ENCODE measurements at regions not wholly inside any gene's neighbourhood (a gene's known extent, or its start where the extent isn't known, plus 50 kb on each side); places are given as distances from the start of the nearest gene placed in this dataset.

DNA sequence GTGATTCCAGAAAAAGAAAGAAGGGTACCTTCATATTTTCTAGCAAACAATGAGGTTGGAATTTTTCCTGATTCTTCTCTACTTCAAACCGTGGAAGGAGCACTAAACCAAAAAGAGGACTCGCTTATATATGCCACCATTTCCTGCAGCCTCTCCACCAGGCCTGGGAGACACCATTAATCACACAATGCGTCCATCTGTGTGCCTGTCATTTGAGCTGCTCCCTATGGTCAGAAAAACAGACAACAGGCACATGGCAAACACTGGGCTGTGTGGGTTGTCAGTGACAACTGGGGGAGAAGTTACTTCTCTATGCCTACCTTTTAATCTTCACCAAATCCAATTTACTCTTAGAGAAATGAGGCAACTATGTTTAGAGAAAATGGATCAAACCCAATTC, 71.9 kb downstream of the NR2F2 start:
- H3K27me3 ChIP-seq, result no peaks in the 10 kb centered on the region
- H3K9me3 ChIP-seq, result no peaks in the 10 kb centered on the region
- no peak overlapping the region for H3K27ac ChIP-seq
- TF ChIP-seq, protein P1, sequence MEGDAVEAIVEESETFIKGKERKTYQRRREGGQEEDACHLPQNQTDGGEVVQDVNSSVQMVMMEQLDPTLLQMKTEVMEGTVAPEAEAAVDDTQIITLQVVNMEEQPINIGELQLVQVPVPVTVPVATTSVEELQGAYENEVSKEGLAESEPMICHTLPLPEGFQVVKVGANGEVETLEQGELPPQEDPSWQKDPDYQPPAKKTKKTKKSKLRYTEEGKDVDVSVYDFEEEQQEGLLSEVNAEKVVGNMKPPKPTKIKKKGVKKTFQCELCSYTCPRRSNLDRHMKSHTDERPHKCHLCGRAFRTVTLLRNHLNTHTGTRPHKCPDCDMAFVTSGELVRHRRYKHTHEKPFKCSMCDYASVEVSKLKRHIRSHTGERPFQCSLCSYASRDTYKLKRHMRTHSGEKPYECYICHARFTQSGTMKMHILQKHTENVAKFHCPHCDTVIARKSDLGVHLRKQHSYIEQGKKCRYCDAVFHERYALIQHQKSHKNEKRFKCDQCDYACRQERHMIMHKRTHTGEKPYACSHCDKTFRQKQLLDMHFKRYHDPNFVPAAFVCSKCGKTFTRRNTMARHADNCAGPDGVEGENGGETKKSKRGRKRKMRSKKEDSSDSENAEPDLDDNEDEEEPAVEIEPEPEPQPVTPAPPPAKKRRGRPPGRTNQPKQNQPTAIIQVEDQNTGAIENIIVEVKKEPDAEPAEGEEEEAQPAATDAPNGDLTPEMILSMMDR (IDR thresholded peaks at IDR 0.05), result no peak
- TF ChIP-seq EP300 (IDR thresholded peaks at IDR 0.05), result no peak
- TF ChIP-seq POLR2A (IDR thresholded peaks at IDR 0.05), result no peak
- no peak overlapping the region for H3K4me3 ChIP-seq
- H3K4me1 ChIP-seq, result no peaks in the 10 kb centered on the region
- DNase-seq (ENCODE audit: low spot score in 2 of 2), result no peak
- H3K36me3 ChIP-seq, result peaks cover 0 to 12% (median 0%) of the 10 kb centered on the region in 3 donors
- WGBS, 2 donors, result 59 to 62% methylated on average over 3 of the region's 3 CpGs

DNA sequence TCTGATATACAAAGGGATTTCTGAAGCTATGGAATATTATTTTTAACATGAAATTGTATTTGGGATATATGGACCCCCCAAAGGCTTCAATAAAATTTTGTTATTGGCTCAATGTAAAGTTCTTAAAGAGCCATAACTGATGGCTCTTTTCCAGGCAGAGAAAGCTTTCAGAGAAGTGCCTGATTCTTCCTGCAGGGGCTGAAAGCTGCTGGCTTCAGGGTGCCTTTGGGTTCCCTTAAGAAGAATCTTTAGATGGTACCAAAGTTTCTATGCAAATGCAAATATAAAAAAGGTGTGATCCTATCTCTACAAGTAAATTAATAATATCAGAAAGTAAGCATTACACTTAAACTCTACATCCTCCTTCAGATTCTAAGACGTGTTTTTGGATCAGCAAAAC, 72.6 kb downstream of the NR2F2 start:
- Histone ChIP-seq H3K27ac (no peak overlapping the region), H3K9me3 (no peaks in the 10 kb centered on the region), H3K27me3 (peaks cover 0 to 3% of the 10 kb centered on the region in 2 donors), H3K4me3 (no peak overlapping the region), H3K4me1 (peaks cover 0 to 2% (median 0%) of the 10 kb centered on the region in 4 donors), H3K36me3 (peaks cover 0 to 7% (median 0%) of the 10 kb centered on the region in 3 donors)
- TF ChIP-seq, protein P1 (IDR thresholded peaks at IDR 0.05), result no peak
- TF ChIP-seq POLR2A (IDR thresholded peaks at IDR 0.05), result no peak
- TF ChIP-seq EP300 (IDR thresholded peaks at IDR 0.05), result no peak
- no peak for DNase-seq (ENCODE audit: low spot score in 2 of 2)
- 94 to 97% methylated on average over 1 of the region's 1 CpG for WGBS, 2 donors

DNA sequence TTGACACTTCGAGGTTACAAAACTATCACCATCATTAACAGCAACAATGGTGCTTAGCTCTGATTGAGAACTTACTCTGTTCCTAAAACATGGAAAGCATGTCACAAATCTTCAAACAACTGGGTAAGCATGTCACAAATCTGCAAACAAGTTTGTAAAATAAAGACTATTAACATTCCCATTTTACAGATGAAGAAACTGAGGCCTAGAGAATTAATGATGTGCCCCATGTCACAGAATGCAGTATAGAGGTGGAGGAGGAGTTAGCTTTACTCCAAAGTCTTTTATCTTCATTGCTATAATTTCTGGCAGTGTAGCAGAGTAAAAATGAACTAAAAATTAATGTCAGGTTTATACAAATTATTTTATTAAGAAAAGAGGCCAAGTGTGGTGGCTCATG, 73.4 kb downstream of the NR2F2 start:
- peaks cover 0 to 7% (median 0%) of the 10 kb centered on the region in 3 donors for H3K36me3 ChIP-seq
- H3K9me3 ChIP-seq, result no peaks in the 10 kb centered on the region
- peaks cover 0 to 10% of the 10 kb centered on the region in 2 donors for H3K27me3 ChIP-seq
- no peak overlapping the region for H3K4me3 ChIP-seq
- WGBS, 2 donors, result 84 to 94% methylated on average over 1 of the region's 1 CpG
- DNase-seq (ENCODE audit: low spot score in 2 of 2), result no peak
- peaks cover 0 to 10% (median 2%) of the 10 kb centered on the region in 4 donors for H3K4me1 ChIP-seq
- TF ChIP-seq POLR2A (IDR thresholded peaks at IDR 0.05) (no peak), EP300 (IDR thresholded peaks at IDR 0.05) (no peak)
- TF ChIP-seq, protein P1 (IDR thresholded peaks at IDR 0.05), result no peak
- H3K27ac ChIP-seq, result no peak overlapping the region

DNA sequence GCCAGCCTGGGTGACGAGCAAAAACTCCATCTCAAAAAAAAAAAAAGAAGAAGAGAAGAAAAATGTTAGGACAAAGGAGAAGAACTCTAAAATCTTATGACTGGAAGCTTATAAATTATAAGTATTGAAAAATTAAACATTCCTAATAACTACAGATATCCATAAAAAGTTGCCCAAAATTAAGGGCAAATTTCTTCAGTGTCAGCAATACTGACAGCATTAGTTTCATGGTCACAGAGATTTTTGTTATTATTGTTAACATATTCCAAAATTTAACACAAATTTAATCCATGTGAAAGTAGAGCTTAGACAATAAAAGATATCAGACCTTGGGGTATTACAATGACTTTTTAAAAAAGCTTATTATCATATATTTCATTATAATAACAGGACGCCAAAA, 74.1 kb downstream of the NR2F2 start:
- no peak for TF ChIP-seq EP300 (IDR thresholded peaks at IDR 0.05)
- TF ChIP-seq POLR2A (IDR thresholded peaks at IDR 0.05), result no peak
- Histone ChIP-seq H3K4me1 (peaks cover 0 to 14% (median 5%) of the 10 kb centered on the region in 4 donors), H3K36me3 (peaks cover 0 to 3% (median 0%) of the 10 kb centered on the region in 3 donors), H3K27me3 (peaks cover 0 to 16% of the 10 kb centered on the region in 2 donors), H3K27ac (no peak overlapping the region), H3K4me3 (no peak overlapping the region), H3K9me3 (no peaks in the 10 kb centered on the region)
- DNase-seq (ENCODE audit: low spot score in 2 of 2), result no peak
- 96 to 98% methylated on average over 2 of the region's 2 CpGs for WGBS, 2 donors

DNA sequence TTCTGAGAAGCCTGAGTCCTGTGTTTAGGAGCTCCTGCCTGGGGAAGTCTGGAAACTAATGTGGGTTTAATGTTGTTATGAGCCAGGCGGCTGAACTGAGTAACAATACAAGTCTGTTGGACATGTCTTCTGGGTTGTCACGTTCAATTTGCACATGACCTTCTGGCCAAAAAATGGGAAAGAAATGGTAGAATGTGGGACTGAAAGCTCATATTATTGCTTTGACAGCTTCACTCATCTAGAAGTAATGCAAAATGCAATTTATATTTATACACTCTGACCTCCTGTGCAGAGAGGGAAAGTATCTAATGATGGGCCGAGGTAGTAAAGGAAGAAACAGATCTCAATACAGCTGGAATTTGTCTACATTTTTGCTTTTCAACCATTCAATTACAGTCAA, 75.8 kb downstream of the NR2F2 start:
- peaks cover 0 to 29% (median 5%) of the 10 kb centered on the region in 4 donors for H3K4me1 ChIP-seq
- H3K27me3 ChIP-seq, result peaks cover 0 to 23% of the 10 kb centered on the region in 2 donors
- 61 to 75% methylated on average over 3 of the region's 3 CpGs for WGBS, 2 donors
- no peaks in the 10 kb centered on the region for H3K36me3 ChIP-seq
- TF ChIP-seq POLR2A (IDR thresholded peaks at IDR 0.05), result no peak
- no peak for TF ChIP-seq EP300 (IDR thresholded peaks at IDR 0.05)
- TF ChIP-seq, protein P1 (IDR thresholded peaks at IDR 0.05), result no peak
- no peak overlapping the region for H3K4me3 ChIP-seq
- H3K27ac ChIP-seq, result no peak overlapping the region
- H3K9me3 ChIP-seq, result no peaks in the 10 kb centered on the region
- no peak for DNase-seq (ENCODE audit: low spot score in 2 of 2)

DNA sequence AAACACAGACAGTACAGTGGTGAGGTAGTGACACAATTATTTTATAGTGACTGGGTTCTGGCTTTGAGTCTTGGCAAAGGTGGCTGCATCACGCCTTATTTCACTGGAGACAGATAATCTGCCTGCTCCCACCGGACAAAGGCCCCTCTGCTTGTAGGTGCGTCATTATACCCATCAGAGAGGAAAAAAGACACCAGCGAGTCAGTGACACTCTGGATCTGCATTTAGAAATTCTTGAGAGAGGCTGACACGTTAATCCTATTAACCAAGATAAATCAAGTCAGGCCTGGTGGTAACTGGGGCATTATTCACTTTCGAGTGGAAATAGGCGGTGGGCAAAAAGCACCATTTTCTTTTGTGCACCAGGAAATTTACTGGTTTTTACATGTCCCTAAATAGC, 76.2 kb downstream of the NR2F2 start:
- Histone ChIP-seq H3K4me1 (peaks cover 0 to 34% (median 5%) of the 10 kb centered on the region in 4 donors), H3K9me3 (no peaks in the 10 kb centered on the region), H3K4me3 (no peak overlapping the region), H3K27me3 (peaks cover 0 to 23% of the 10 kb centered on the region in 2 donors), H3K27ac (no peak overlapping the region), H3K36me3 (no peaks in the 10 kb centered on the region)
- 92 to 93% methylated on average over 7 of the region's 7 CpGs for WGBS, 2 donors
- TF ChIP-seq EP300 (IDR thresholded peaks at IDR 0.05), result no peak
- TF ChIP-seq, protein P1 (IDR thresholded peaks at IDR 0.05), result no peak
- TF ChIP-seq POLR2A (IDR thresholded peaks at IDR 0.05), result no peak
- DNase-seq (ENCODE audit: low spot score in 2 of 2), result no peak

Data from tibial nerve (tissue), 4 donors.